ENCODE measurements at regions not wholly inside any gene's neighbourhood (a gene's known extent, or its start where the extent isn't known, plus 50 kb on each side); places are given as distances from the start of the nearest gene placed in this dataset.
"Not testable (repeated sequence)": the region's sequence is repeated elsewhere in the genome, so short reads cannot be mapped to it uniquely, and the experiment has no call there.

DNA sequence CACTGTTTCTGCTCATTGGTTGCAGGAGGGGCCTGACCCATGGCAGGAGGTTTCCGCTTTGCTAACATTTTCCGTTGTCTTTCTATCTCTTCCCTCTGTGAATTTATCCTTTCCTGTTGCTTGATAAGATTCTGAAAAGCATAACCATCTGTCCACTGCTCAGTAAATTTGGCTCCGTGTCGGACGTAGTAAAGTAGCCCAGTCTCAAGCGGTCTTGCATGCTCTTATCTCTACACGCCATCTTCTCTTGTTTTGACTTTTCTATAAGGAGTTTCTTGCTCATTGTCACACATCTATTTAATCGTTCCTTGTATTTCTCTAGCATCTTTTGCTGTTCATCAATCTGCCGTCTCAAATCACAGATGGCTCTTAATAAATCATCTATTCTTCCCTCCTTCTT, 216.3 kb upstream of the CCL2 start:
- not testable (repeated sequence) for TF ChIP-seq EZH2 (IDR thresholded peaks at IDR 0.05; ENCODE audit: borderline replicate concordance, insufficient read depth, low read depth, low read length, poor library complexity, severe bottlenecking)
- TF ChIP-seq, protein P1, sequence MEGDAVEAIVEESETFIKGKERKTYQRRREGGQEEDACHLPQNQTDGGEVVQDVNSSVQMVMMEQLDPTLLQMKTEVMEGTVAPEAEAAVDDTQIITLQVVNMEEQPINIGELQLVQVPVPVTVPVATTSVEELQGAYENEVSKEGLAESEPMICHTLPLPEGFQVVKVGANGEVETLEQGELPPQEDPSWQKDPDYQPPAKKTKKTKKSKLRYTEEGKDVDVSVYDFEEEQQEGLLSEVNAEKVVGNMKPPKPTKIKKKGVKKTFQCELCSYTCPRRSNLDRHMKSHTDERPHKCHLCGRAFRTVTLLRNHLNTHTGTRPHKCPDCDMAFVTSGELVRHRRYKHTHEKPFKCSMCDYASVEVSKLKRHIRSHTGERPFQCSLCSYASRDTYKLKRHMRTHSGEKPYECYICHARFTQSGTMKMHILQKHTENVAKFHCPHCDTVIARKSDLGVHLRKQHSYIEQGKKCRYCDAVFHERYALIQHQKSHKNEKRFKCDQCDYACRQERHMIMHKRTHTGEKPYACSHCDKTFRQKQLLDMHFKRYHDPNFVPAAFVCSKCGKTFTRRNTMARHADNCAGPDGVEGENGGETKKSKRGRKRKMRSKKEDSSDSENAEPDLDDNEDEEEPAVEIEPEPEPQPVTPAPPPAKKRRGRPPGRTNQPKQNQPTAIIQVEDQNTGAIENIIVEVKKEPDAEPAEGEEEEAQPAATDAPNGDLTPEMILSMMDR (IDR thresholded peaks at IDR 0.05): not testable (repeated sequence)
